K562 (cell line): ENCODE measurements at regions not wholly inside any gene's neighbourhood (a gene's known extent, or its start where the extent isn't known, plus 50 kb on each side); places are given as distances from the start of the nearest gene placed in this dataset.

ENCODE experiments used
- ATAC-seq: fragments of 200-7000 bp; cut with Tn5 transposase; 3 replicates; pipeline ENCODE4 v1.9.1; 2020; ENCODE audit warnings: moderate library complexity
- BruUV-seq: library from RNA; stranded (reverse); fragments of 400-500 nt; replicated peaks from 2 replicates; lab custom pipeline; 2021; lab: Mats Ljungman, UMichigan
- CTCF ChIA-PET: fragments of 300-600 bp; formaldehyde crosslinking; extraction: SDS; loops from one replicate; lab custom pipeline; 2021; ENCODE audit warnings: low intra/inter-chr PET ratio; lab: Yijun Ruan, JAX
- POLR2A ChIA-PET: fragments of 300-600, 350-650 bp; sonication (Branson Sonifier 250); formaldehyde crosslinking; extraction: SDS; loops from one replicate; lab custom pipeline; 2021; ENCODE audit warnings: antibody characterized with exemption, inconsistent platforms; lab: Yijun Ruan, JAX
- DNase-seq, 4 experiments: peaks; one replicate each; pipeline versions ENCODE4 v3.0.0 to v3.0.0-alpha.2; 2011 to 2018; ENCODE audit warnings: low spot score in 3 of 4, mixed read lengths in 3 of 4; ENCODE audit errors: extremely low read depth in 1 of 4
- FAIRE-seq: peaks from 2 replicates; lab custom pipeline; 2011; peaks lifted over from hg19 to GRCh38; lab: Jason Lieb, UNC
- H2AFZ ChIP-seq: 2 replicates; pipeline ENCODE4 v1.6.0; 2011; ENCODE audit warnings: low read depth, low read length, control low read depth, inconsistent platforms
- H3K27ac ChIP-seq: fragments of 200-600 bp; 3 replicates; pipeline ENCODE4 v1.8.0; 2011; ENCODE audit warnings: low read depth, mild to moderate bottlenecking, control low read depth, inconsistent platforms, low read length, moderate library complexity, mixed read lengths; ENCODE audit errors: extremely low read depth
- H3K27me3 ChIP-seq, 2 experiments: fragments of 300-600 bp in 1 of 2; 2 replicates in 1 of 2; 3 replicates in 1 of 2; pipeline versions ENCODE4 v1.6.0 to v1.8.0; 2011; ENCODE audit warnings: inconsistent platforms in 2 of 2, low read length in 2 of 2, mild to moderate bottlenecking in 1 of 2, mixed read lengths in 1 of 2, moderate library complexity in 1 of 2; ENCODE audit not compliant: control insufficient read depth in 2 of 2, insufficient read depth in 2 of 2
- H3K36me3 ChIP-seq: fragments of 300-600 bp; 3 replicates; pipeline ENCODE4 v1.8.0; 2011; ENCODE audit warnings: mild to moderate bottlenecking, low read length, inconsistent platforms; ENCODE audit not compliant: control insufficient read depth, insufficient read depth
- H3K4me1 ChIP-seq, 2 experiments: fragments of 200-600 bp in 1 of 2; replicated peaks in 1 of 2; 2 replicates in 1 of 2; 3 replicates in 1 of 2; pipeline versions ENCODE4 v1.5.1 to v1.8.0; 2011; ENCODE audit warnings: inconsistent platforms in 2 of 2, low read length in 2 of 2, mild to moderate bottlenecking in 1 of 2, mixed read lengths in 1 of 2, moderate library complexity in 1 of 2; ENCODE audit not compliant: control insufficient read depth in 2 of 2, insufficient read depth in 2 of 2
- H3K4me2 ChIP-seq: 2 replicates; pipeline ENCODE4 v1.6.1; 2011; ENCODE audit warnings: low read length, control low read depth, inconsistent platforms, mixed read lengths; ENCODE audit not compliant: insufficient read depth
- H3K4me3 ChIP-seq: fragments of 200-600 bp; sonication (generic), shearing (Covaris generic); 2 replicates; pipeline ENCODE4 v1.5.1; 2016; ENCODE audit warnings: control low read depth, inconsistent platforms
- H3K79me2 ChIP-seq: fragments of 200-600 bp; 3 replicates; pipeline ENCODE4 v1.8.0; 2011; ENCODE audit warnings: low read length, inconsistent platforms; ENCODE audit not compliant: control insufficient read depth, insufficient read depth
- H3K9ac ChIP-seq, 2 experiments: 2 replicates each; pipeline versions ENCODE4 v1.6.0 to v1.6.1; 2011; ENCODE audit warnings: low read depth in 2 of 2, low read length in 2 of 2, control low read depth in 1 of 2, inconsistent platforms in 1 of 2, mild to moderate bottlenecking in 1 of 2, mixed read lengths in 1 of 2; ENCODE audit not compliant: insufficient read depth in 1 of 2
- H3K9me1 ChIP-seq: one replicate; pipeline ENCODE4 v1.6.0; 2011; ENCODE audit warnings: inconsistent platforms, mild to moderate bottlenecking, low read length, moderate library complexity; ENCODE audit not compliant: control insufficient read depth, insufficient read depth
- H3K9me3 ChIP-seq: replicated peaks from 2 replicates; pipeline ENCODE4 v1.5.1; 2011; ENCODE audit warnings: low read depth, low read length, inconsistent platforms; ENCODE audit not compliant: control insufficient read depth, insufficient read depth
- H4K20me1 ChIP-seq: replicated peaks from 2 replicates; pipeline ENCODE4 v1.6.1; 2011; ENCODE audit warnings: low read length, inconsistent platforms, mixed read lengths; ENCODE audit not compliant: control insufficient read depth, insufficient read depth
- DNMT1 ChIP-seq: fragments of 450-650 bp; IDR thresholded peaks from 2 replicates; pipeline ENCODE4 v1.6.1; 2016; ENCODE audit warnings: antibody characterized with exemption, mild to moderate bottlenecking
- ELF1 ChIP-seq: fragments of 200-800 bp; sonication (Bioruptor generic); IDR thresholded peaks from 2 replicates; pipeline ENCODE4 v1.6.1; 2016; ENCODE audit warnings: missing genetic modification characterization, missing compliant biosample characterization
- ETV5 ChIP-seq: sonication (generic); formaldehyde crosslinking; IDR thresholded peaks from 2 replicates; pipeline ENCODE4 v1.4.0; 2020; ENCODE audit warnings: low read depth, mild to moderate bottlenecking, missing genetic modification reagents
- ID3 ChIP-seq, 2 experiments: fragments of 250-450 bp in 1 of 2; fragments of 450-650 bp in 1 of 2; sonication (Bioruptor Pico) in 1 of 2; IDR thresholded peaks; 2 replicates each; pipeline versions ENCODE4 v1.6.1 to v1.8.0; 2016 to 2021; ENCODE audit warnings: mild to moderate bottlenecking in 2 of 2, moderate library complexity in 2 of 2, missing compliant biosample characterization in 1 of 2, missing genetic modification characterization in 1 of 2
- KDM4B ChIP-seq, 2 experiments: fragments of 450-650 bp in 1 of 2; sonication (generic) in 1 of 2; IDR thresholded peaks; 2 replicates each; pipeline ENCODE4 v1.6.1; 2016 to 2017; ENCODE audit warnings: borderline replicate concordance in 2 of 2, antibody characterized with exemption in 1 of 2, low read depth in 1 of 2, mild to moderate bottlenecking in 1 of 2
- MAFG ChIP-seq: fragments of 450-650 bp; conservative IDR thresholded peaks from 2 replicates; pipeline ENCODE4 v1.6.1; 2016; ENCODE audit warnings: missing genetic modification characterization, missing compliant biosample characterization
- MCM7 ChIP-seq, 2 experiments: fragments of 450-650 bp; IDR thresholded peaks; 2 replicates each; pipeline ENCODE4 v1.6.1; 2016 to 2018
- MNT ChIP-seq, 2 experiments: fragments of 450-650 bp; conservative IDR thresholded peaks; 2 replicates each; pipeline ENCODE4 v1.6.1; 2017; ENCODE audit warnings: mild to moderate bottlenecking in 2 of 2, moderate library complexity in 2 of 2
- NBN ChIP-seq: fragments of 450-650 bp; IDR thresholded peaks from 2 replicates; pipeline ENCODE4 v1.6.1; 2016; ENCODE audit warnings: low read depth, mild to moderate bottlenecking
- NCOA4 ChIP-seq: fragments of 450-650 bp; IDR thresholded peaks from 2 replicates; pipeline ENCODE4 v1.6.1; 2018; ENCODE audit warnings: mild to moderate bottlenecking; ENCODE audit not compliant: partially characterized antibody
- NCOR1 ChIP-seq: fragments of 450-650 bp; IDR thresholded peaks from 2 replicates; pipeline ENCODE4 v1.6.1; 2016; ENCODE audit warnings: mild to moderate bottlenecking, moderate library complexity
- NFE2 ChIP-seq: IDR thresholded peaks from 2 replicates; pipeline ENCODE4 v1.6.1; 2014; ENCODE audit warnings: antibody characterized with exemption, low read depth
- RAD51 ChIP-seq: fragments of 450-650 bp; IDR thresholded peaks from 2 replicates; pipeline ENCODE4 v1.7.1; 2016; ENCODE audit warnings: low read depth, mild to moderate bottlenecking, borderline replicate concordance
- SMARCA4 ChIP-seq: fragments of 450-650 bp; IDR thresholded peaks from 2 replicates; pipeline ENCODE4 v1.6.1; 2016
- TCF15 ChIP-seq: fragments of 250-450 bp; sonication (Bioruptor Pico); IDR thresholded peaks from 2 replicates; pipeline ENCODE4 v1.8.0; 2022; ENCODE audit warnings: moderate library complexity, mild to moderate bottlenecking, inconsistent platforms
- TSC22D4 ChIP-seq: fragments of 450-650 bp; IDR thresholded peaks from 2 replicates; pipeline ENCODE4 v1.6.1; 2016; ENCODE audit warnings: missing genetic modification characterization, missing biosample characterization, control low read depth
- ZKSCAN1 ChIP-seq: fragments of 150-350 bp; IDR thresholded peaks from 2 replicates; pipeline ENCODE4 v1.6.1; 2016; ENCODE audit warnings: low read depth, low read length
- in situ Hi-C: fragments of 300-500 bp; cut with MboI; formaldehyde crosslinking; loops from 4 replicates; pipeline ENCODE4 v1.15.0; 2018; ENCODE audit warnings: inconsistent platforms, mixed read lengths
- intact Hi-C: fragments of 100-400 bp; cut with micrococcal nuclease; formaldehyde crosslinking; loops from 2 replicates; pipeline ENCODE4 v1.14.2; 2022
- TF ChIP-seq, protein P1 (sequence below), 3 experiments: fragments of 200-800 bp in 1 of 3; sonication (Bioruptor generic) in 1 of 3; sonication (generic) in 1 of 3; formaldehyde crosslinking in 1 of 3; IDR thresholded peaks; 2 replicates each; pipeline versions ENCODE4 v1.6.1 to v1.8.0; 2016 to 2022; ENCODE audit warnings: mild to moderate bottlenecking in 2 of 3, missing compliant biosample characterization in 2 of 3, missing genetic modification characterization in 2 of 3, missing genetic modification reagents in 1 of 3
- TF ChIP-seq, protein P2 (sequence below): fragments of 250-450 bp; sonication (Bioruptor Pico); IDR thresholded peaks from 2 replicates; pipeline ENCODE4 v1.4.0; 2020; ENCODE audit warnings: mild to moderate bottlenecking, moderate library complexity

GRCh38 chr1:229710746-229711145, 84.7 kb downstream of the URB2 start:
- FAIRE-seq (no peak), DNase-seq (no peak), ATAC-seq (no peak)
- Histone ChIP-seq H3K9ac (no peak overlapping the region), H3K27ac (no peak overlapping the region), H3K4me2 (no peak overlapping the region), H3K27me3 (0 out of 5 replicates have a peak, but pooled peaks cover 0 to under 1% of the 10 kb centered on the region in 2 experiments), H4K20me1 (no peaks in the 10 kb centered on the region), H3K9me1 (no peaks in the 10 kb centered on the region), H2AFZ (no peak overlapping the region), H3K36me3 (no peaks in the 10 kb centered on the region), H3K79me2 (no peaks in the 10 kb centered on the region), H3K4me3 (no peak overlapping the region), H3K4me1 (no peaks in the 10 kb centered on the region), H3K9me3 (no peaks in the 10 kb centered on the region)
- CTCF ChIA-PET: interaction anchor here (0.9 kb wide), 1 partner anchor 558 kb away, joined by 3 read pairs; no protein-coding TSS in a partner anchor
- intact Hi-C loops: no loop called here
- no TSS peak for BruUV-seq
- POLR2A ChIA-PET: interaction anchor here (0.6 kb wide), 1 partner anchor 12 kb away, joined by 3 read pairs; no protein-coding TSS in a partner anchor
- in situ Hi-C loops: loop anchor here (25.0 kb wide), 1 partner anchor 602 kb away; no protein-coding TSS in a partner anchor
- no peak for TF ChIP-seq NBN
- no peak for TF ChIP-seq ID3 (CRISPR knock-in tag; IDR thresholded peaks at IDR 0.05)
- no peak for TF ChIP-seq ID3 (tag; IDR thresholded peaks at IDR 0.05)
- TF ChIP-seq MNT (conservative IDR thresholded peaks at IDR 0.05): no peak
- no peak for TF ChIP-seq MAFG (tag)
- no peak for TF ChIP-seq RAD51
- no peak for TF ChIP-seq ETV5
- no peak for TF ChIP-seq SMARCA4
- TF ChIP-seq, protein P1, sequence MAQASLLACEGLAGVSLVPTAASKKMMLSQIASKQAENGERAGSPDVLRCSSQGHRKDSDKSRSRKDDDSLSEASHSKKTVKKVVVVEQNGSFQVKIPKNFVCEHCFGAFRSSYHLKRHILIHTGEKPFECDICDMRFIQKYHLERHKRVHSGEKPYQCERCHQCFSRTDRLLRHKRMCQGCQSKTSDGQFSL (CRISPR knock-in tag; IDR thresholded peaks at IDR 0.05): no peak
- TF ChIP-seq, protein P1 (tag; IDR thresholded peaks at IDR 0.05): no peak
- TF ChIP-seq DNMT1: no peak
- TF ChIP-seq TCF15 (CRISPR knock-in tag): no peak
- TF ChIP-seq MCM7 (IDR thresholded peaks at IDR 0.05): no peak
- TF ChIP-seq KDM4B (IDR thresholded peaks at IDR 0.05; ENCODE audit: borderline replicate concordance in 2 of 2, low read depth in 1 of 2): no peak
- no peak for TF ChIP-seq ZKSCAN1
- no peak for TF ChIP-seq NFE2
- TF ChIP-seq NCOR1: no peak
- TF ChIP-seq ELF1 (tag): no peak
- no peak for TF ChIP-seq NCOA4
- TF ChIP-seq, protein P2, sequence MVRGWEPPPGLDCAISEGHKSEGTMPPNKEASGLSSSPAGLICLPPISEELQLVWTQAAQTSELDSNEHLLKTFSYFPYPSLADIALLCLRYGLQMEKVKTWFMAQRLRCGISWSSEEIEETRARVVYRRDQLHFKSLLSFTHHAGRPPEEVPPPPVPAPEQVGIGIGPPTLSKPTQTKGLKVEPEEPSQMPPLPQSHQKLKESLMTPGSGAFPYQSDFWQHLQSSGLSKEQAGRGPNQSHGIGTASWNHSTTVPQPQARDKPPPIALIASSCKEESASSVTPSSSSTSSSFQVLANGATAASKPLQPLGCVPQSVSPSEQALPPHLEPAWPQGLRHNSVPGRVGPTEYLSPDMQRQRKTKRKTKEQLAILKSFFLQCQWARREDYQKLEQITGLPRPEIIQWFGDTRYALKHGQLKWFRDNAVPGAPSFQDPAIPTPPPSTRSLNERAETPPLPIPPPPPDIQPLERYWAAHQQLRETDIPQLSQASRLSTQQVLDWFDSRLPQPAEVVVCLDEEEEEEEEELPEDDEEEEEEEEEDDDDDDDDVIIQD: no peak
- TF ChIP-seq TSC22D4 (tag): no peak
